ENCODE measurements at regions not wholly inside any gene's neighbourhood (a gene's known extent, or its start where the extent isn't known, plus 50 kb on each side); places are given as distances from the start of the nearest gene placed in this dataset.
"Not testable (repeated sequence)": the region's sequence is repeated elsewhere in the genome, so short reads cannot be mapped to it uniquely, and the experiment has no call there.

DNA sequence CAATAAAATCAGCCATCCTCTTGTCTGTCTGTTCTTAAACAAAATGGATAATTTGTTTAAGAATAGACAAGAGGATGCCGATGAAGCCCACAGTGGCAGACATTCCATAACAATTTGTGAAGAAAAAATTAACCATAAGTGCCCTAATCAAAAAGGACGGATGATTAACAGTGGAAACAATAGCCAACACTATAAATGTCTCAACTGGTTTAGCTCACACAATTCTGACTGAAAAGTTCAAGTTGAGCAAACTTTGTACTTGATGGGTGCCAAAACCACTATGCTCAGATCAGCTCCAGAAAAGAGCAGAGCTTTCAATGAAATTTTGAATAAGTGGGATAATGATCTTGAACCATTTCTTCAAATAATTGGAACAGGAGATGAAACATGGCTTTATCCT is 202.2 kb upstream of the OR4E1 start:
- CTCF ChIA-PET = no interaction called here
- no peak overlapping the region for H3K27ac Mint-ChIP-seq
- H3K4me1 Mint-ChIP-seq = peaks cover 21% of the 10 kb centered on the region
- no peaks in the 10 kb centered on the region for H3K9me3 Mint-ChIP-seq (ENCODE audit: low read depth)
- peaks cover under 1% of the 10 kb centered on the region for H3K36me3 Mint-ChIP-seq
- DNase-seq (no peak), ATAC-seq (no peak)
- peaks cover under 1% of the 10 kb centered on the region for H3K27me3 Mint-ChIP-seq
- no peak overlapping the region for H3K4me3 Mint-ChIP-seq

DNA sequence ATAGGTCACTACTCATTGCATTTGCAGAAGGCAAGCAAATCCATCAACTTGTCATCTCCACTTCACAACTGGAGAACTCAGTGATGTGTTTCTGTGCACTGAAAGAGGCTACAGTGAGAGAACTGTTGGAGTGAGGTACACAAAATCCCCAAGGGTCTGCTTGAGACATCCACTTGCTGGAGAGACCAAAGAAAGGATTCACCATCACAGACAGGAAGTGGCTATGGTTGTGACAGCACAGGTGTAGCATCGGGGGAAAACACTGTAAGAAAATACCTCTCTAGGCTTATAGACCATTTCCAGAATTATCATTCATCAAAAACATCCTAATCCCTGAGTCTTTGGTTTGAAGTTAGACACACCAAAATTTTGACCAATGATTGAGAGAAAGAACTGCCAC is 201.3 kb upstream of the OR4E1 start:
- DNase-seq (no peak), ATAC-seq (peak; percentile 49)
- peak overlapping the region; percentile 61 for H3K27ac Mint-ChIP-seq
- H3K36me3 Mint-ChIP-seq = no peaks in the 10 kb centered on the region
- no peaks in the 10 kb centered on the region for H3K9me3 Mint-ChIP-seq (ENCODE audit: low read depth)
- CTCF ChIA-PET = interaction anchor here (1.7 kb wide), 1 partner anchor 23 kb away, joined by 3 read pairs; no protein-coding TSS in a partner anchor
- H3K27me3 Mint-ChIP-seq = no peaks in the 10 kb centered on the region
- H3K4me3 Mint-ChIP-seq = no peak overlapping the region
- peaks cover 19% of the 10 kb centered on the region for H3K4me1 Mint-ChIP-seq

DNA sequence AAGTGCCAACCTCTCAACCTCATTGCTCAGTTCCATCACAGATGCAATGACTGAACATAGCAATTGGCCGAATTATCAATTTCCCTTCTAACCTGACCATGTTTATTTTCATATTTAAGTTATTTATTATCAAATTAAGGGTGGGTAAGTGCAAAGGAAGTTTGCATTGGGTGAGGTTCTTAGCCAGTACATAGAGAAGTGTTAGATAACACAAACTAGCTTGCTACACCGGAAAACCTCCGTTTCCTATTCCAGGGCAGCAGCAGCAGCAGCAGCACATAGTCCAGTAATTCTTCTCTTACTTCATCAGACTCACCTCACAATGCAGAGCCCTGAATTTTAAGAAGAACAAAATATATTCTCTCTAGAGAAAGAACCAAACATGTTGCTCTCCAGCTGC is 200.5 kb upstream of the OR4E1 start:
- H3K36me3 Mint-ChIP-seq = no peaks in the 10 kb centered on the region
- peak overlapping the region; percentile 26 for H3K4me3 Mint-ChIP-seq
- CTCF ChIA-PET = interaction anchor here (1.1 to 1.7 kb wide), 2 partner anchors 22 to 31 kb away, joined by 3 read pairs; no protein-coding TSS in a partner anchor
- no peaks in the 10 kb centered on the region for H3K27me3 Mint-ChIP-seq
- ATAC-seq (peak; percentile 69), DNase-seq (no peak)
- H3K27ac Mint-ChIP-seq = peak overlapping the region; percentile 61
- H3K4me1 Mint-ChIP-seq = peaks cover 19% of the 10 kb centered on the region
- no peaks in the 10 kb centered on the region for H3K9me3 Mint-ChIP-seq (ENCODE audit: low read depth)

DNA sequence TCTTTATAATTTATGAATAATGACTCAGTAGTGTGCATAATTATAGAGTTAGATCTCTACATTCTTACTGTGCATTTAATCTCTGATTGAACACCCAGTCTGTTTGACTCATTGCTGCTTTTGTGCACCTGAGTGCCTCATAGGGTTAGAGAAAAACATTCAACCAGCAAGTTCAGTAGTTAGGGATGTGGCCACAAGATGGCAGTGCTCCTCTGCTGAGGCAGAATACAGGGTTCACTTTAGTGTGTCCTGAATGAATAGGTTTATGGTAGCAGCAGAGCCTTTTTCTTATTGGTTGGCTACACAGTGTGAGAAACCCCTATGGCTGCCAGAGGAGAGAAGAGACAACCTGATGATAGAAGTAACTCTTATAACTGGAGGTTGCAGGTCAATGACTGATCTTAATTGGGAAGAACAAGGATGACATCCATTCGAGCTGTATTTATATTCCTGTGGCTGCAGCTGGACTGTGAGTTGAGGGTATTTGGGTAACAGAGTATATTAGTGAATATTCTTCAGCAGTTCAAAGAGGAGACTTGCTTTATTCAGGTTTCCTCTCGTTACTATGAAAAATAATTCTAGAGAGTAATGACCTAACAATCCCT is 194.9 kb upstream of the OR4E1 start:
- Mint-ChIP-seq H3K27me3 (no peaks in the 10 kb centered on the region), H3K27ac (peak overlapping the region; percentile 58), H3K4me3 (peak overlapping the region; percentile 63), H3K9me3 (ENCODE audit: low read depth) (no peaks in the 10 kb centered on the region), H3K36me3 (no peaks in the 10 kb centered on the region), H3K4me1 (peaks cover 17% of the 10 kb centered on the region)
- CTCF ChIA-PET = interaction anchor here (0.6 to 1.7 kb wide), 7 partner anchors 9 to 688 kb away, joined by 3 to 5 read pairs (median 4); no protein-coding TSS in a partner anchor
- ATAC-seq = peak; percentile 92
- peak; percentile 88 for DNase-seq

DNA sequence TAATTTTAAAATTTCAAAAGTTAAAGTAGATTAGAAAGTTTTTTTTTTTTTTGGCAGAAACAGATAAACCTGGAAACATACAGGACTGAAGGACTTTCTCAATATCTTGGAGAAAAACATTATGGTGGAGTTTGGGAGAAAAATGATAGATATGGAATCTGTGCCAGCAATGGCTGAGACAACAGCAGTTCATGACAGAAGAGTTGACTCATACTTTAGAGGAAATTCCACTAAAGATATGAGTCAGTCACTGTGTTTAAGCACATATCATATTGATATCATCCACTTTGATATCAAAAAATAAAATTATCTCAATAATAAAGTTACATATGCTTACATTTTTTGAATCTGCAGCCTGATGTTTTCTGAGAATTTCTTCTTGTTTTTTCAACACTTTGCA is 193.9 kb upstream of the OR4E1 start:
- CTCF ChIA-PET = no interaction called here
- DNase-seq (no peak), ATAC-seq (no peak)
- Mint-ChIP-seq H3K4me1 (peaks cover 17% of the 10 kb centered on the region), H3K9me3 (ENCODE audit: low read depth) (no peaks in the 10 kb centered on the region), H3K27ac (peak overlapping the region; percentile 52), H3K27me3 (no peaks in the 10 kb centered on the region), H3K36me3 (no peaks in the 10 kb centered on the region), H3K4me3 (no peak overlapping the region)

DNA sequence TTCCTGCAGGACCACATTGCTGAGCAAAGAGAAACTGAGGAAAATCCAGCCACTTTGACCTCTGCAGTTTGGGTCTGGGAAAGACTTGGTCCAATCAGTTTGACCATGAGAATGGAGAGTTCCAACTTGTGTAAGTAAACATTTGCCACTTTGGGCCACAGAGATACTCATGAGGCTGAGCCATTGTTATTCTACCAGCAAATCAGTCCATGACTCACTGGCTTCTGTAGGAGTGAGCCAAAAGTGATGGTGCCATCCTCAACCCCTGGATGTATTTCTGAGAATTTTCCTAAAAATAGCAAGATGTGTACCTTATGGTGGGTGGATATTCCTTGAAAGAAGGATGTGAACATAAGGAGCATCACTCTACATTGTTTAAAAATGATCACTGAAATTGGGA is 192.9 kb upstream of the OR4E1 start:
- no peak for DNase-seq
- Mint-ChIP-seq H3K4me3 (peak overlapping the region; percentile 28), H3K4me1 (peaks cover 17% of the 10 kb centered on the region), H3K36me3 (no peaks in the 10 kb centered on the region), H3K9me3 (ENCODE audit: low read depth) (no peaks in the 10 kb centered on the region), H3K27ac (peak overlapping the region; percentile 40), H3K27me3 (no peaks in the 10 kb centered on the region)
- ATAC-seq = no peak
- CTCF ChIA-PET = no interaction called here

DNA sequence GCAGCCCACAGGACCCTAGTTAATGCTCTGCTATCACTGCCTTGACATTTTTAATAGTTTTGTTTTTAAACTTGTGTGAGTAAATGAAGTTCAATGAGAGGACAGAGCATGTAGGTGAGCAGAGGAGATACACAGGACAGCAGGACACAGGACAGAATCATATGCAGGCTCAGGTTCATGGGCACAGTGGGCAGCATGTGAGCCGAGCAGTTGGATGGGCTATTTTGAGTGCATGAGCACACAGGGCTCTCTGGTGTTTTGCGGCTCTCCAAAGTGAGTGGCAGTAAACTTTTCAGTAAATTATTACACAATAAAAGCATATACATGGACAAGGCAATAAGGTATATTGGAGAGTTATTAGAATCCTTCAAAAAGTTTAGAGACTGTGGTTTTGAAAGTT is 189.7 kb upstream of the OR4E1 start:
- Mint-ChIP-seq H3K27me3 (peaks cover 7% of the 10 kb centered on the region), H3K9me3 (ENCODE audit: low read depth) (no peaks in the 10 kb centered on the region), H3K27ac (peak overlapping the region; percentile 76), H3K36me3 (peaks cover 2% of the 10 kb centered on the region), H3K4me3 (peak overlapping the region; percentile 64), H3K4me1 (peaks cover 17% of the 10 kb centered on the region)
- DNase-seq (no peak), ATAC-seq (no peak)
- CTCF ChIA-PET = interaction anchor here (3.3 kb wide), 1 partner anchor 707 kb away, joined by 11 read pairs; no protein-coding TSS in a partner anchor

DNA sequence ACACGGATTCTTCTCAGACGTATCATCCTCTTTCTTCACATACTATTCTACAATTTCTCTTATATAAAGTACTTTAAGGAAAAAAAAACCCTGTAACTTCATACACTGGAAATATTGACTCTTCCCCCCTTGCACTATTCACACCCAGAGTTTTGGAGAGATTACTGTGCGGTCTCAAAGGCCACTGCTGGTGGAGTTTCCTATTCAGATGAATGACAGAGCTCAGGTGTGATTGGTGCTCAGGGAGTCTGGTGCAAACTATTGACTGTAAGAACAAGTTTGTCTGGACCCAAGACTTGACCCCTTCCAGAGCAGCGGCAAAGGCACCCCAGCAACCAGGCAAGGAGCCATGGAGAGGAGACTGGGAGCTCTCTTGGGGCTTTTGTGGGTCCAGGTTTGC is 187.5 kb upstream of the OR4E1 start:
- Mint-ChIP-seq H3K36me3 (peaks cover 2% of the 10 kb centered on the region), H3K4me1 (peaks cover 5% of the 10 kb centered on the region), H3K27ac (peak overlapping the region; percentile 77), H3K9me3 (ENCODE audit: low read depth) (no peaks in the 10 kb centered on the region), H3K4me3 (peak overlapping the region; percentile 66), H3K27me3 (peaks cover 13% of the 10 kb centered on the region)
- CTCF ChIA-PET = interaction anchor here (0.9 to 3.3 kb wide), 7 partner anchors 9 to 709 kb away, joined by 3 to 11 read pairs (median 3); no protein-coding TSS in a partner anchor
- DNase-seq (no peak), ATAC-seq (peak; percentile 52)

DNA sequence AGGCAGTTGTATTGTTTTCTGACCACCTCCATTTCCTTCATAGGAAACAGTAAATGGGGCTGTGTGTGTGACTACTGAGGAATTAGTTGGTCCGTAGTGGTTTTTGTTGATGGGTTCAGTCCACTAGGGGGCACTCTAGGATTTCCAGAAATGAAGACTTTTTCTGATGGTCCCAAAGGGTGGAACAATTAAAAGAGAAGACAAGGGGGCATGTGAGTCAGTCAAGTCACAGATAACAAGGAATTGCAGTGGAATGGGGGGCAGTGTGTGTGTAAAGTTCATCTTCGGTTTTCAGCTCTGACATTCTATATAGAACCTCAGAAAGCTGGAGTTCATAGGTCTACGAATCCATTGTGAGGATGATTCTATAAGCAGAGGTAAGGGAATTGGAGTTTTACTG is 186.6 kb upstream of the OR4E1 start:
- Mint-ChIP-seq H3K27ac (no peak overlapping the region), H3K9me3 (ENCODE audit: low read depth) (no peaks in the 10 kb centered on the region), H3K36me3 (peaks cover 3% of the 10 kb centered on the region), H3K27me3 (peaks cover 13% of the 10 kb centered on the region), H3K4me1 (peaks cover 5% of the 10 kb centered on the region), H3K4me3 (peak overlapping the region; percentile 39)
- CTCF ChIA-PET = interaction anchor here (0.9 to 3.3 kb wide), 5 partner anchors 9 to 710 kb away, joined by 3 to 11 read pairs (median 3); no protein-coding TSS in a partner anchor
- DNase-seq = peak; percentile 55
- ATAC-seq = peak; percentile 52

DNA sequence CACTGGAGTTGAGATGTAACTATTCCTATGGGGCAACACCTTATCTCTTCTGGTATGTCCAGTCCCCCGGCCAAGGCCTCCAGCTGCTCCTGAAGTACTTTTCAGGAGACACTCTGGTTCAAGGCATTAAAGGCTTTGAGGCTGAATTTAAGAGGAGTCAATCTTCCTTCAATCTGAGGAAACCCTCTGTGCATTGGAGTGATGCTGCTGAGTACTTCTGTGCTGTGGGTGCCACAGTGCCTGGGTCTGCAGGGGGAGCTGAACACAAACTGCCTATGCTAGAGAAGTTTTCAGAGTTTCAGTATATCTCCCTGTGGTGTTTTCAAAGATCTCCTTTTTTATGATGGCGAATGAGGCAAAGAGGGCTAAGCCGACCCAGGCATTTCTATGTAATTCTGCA is 179.2 kb upstream of the OR4E1 start:
- CTCF ChIA-PET = interaction anchor here (0.7 to 1.8 kb wide), 7 partner anchors 9 to 717 kb away, joined by 3 to 8 read pairs (median 3); no protein-coding TSS in a partner anchor

DNA sequence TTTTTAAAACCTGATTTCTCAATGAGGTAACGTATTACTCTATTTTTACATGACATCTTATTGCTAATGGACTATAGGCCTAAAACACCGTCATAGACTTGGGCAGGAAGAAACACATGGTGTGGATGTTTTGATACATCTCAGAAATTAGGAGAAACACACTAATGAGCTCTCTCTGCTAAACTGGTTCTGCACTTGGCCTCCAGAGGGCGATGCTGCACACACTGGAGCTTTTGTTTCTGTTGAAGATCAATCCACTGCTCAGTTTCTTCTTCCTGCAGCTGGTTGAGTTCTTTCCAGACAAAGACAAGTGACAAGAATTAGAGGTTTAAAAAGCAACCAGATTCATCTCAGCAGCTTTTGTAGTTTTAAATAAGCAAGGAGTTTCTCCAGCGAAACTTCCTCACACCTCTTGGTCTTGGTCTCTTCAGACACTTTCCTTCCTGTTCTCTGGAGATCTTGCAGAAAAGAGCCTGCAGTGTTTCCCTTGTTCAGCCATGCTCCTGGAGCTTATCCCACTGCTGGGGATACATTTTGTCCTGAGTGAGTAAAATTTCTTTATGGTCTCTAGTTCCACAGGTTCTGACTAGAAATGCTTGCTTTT is 178.5 kb upstream of the OR4E1 start:
- Mint-ChIP-seq H3K4me1 (peaks cover 18% of the 10 kb centered on the region), H3K9me3 (ENCODE audit: low read depth) (no peaks in the 10 kb centered on the region), H3K27ac (peak overlapping the region; percentile 84), H3K27me3 (peaks cover 25% of the 10 kb centered on the region), H3K36me3 (peaks cover 16% of the 10 kb centered on the region), H3K4me3 (peak overlapping the region; percentile 72)
- CTCF ChIA-PET = interaction anchor here (0.6 to 1.8 kb wide), 16 partner anchors 9 to 1000 kb away, joined by 3 to 8 read pairs (median 3); no protein-coding TSS in a partner anchor
- peak; percentile 73 for ATAC-seq
- DNase-seq = peak; percentile 82

More for the DNA sequence above, 179.2 kb upstream of the OR4E1 start:
- peaks cover 25% of the 10 kb centered on the region for H3K27me3 Mint-ChIP-seq
- peak overlapping the region; percentile 84 for H3K27ac Mint-ChIP-seq
- peaks cover 18% of the 10 kb centered on the region for H3K4me1 Mint-ChIP-seq
- peak; percentile 23 for ATAC-seq
- no peak for DNase-seq
- H3K4me3 Mint-ChIP-seq = peak overlapping the region; percentile 72
- peaks cover 16% of the 10 kb centered on the region for H3K36me3 Mint-ChIP-seq
- H3K9me3 Mint-ChIP-seq (ENCODE audit: low read depth) = no peaks in the 10 kb centered on the region

DNA sequence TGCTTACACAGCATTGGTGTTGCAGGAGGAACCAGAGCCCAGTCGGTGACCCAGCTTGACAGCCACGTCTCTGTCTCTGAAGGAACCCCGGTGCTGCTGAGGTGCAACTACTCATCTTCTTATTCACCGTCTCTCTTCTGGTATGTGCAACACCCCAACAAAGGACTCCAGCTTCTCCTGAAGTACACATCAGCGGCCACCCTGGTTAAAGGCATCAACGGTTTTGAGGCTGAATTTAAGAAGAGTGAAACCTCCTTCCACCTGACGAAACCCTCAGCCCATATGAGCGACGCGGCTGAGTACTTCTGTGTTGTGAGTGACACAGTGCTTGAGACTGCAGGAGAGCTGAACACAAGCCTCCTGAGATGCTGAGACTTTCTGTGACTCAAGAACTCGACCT is 173.3 kb upstream of the OR4E1 start:
- H3K9me3 Mint-ChIP-seq (ENCODE audit: low read depth) = not testable (repeated sequence)
- ATAC-seq (peak; percentile 67), DNase-seq (peak; percentile 54)
- CTCF ChIA-PET = interaction anchor here (0.6 to 2.0 kb wide), 6 partner anchors 11 to 742 kb away, joined by 3 to 7 read pairs (median 4); partner anchors contain the start of gene DAD1
- Mint-ChIP-seq H3K4me1 (peaks cover 19% of the 10 kb centered on the region), H3K4me3 (peak overlapping the region; percentile 84), H3K27ac (peak overlapping the region; percentile 84), H3K36me3 (peaks cover 15% of the 10 kb centered on the region), H3K27me3 (peaks cover 35% of the 10 kb centered on the region)

DNA sequence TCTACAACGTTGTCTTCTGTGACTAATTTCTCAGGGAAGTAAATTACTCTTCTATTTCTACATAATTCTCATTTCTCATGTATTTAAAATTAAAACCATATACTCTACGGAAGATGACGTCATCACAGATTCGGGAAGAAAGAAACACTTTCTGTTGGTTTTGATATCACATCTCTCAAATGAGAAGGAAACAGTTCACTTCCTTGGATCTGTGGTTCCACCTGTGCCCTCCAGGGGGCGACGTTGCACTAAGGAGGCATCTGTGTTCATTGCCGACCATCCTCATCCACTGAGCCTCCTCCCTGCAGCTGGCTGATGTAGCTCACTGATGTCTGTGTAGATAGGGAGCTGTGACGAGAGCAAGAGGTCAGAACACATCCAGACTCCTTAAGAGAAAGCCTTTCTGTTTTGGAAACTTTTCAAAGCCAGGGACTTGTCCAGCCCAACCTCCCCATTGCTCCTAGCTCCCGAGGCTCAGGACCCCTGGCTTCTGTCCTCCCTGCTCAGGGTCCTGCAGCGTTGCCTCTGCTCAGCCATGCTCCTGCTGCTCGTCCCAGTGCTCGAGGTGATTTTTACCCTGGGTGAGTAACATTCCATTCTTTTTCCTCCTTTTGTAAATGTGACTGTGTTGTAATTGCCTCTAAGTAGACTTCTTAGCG is 172.7 kb upstream of the OR4E1 start:
- ATAC-seq (peak; percentile 82), DNase-seq (peak; percentile 79)
- Mint-ChIP-seq H3K4me3 (peak overlapping the region; percentile 84), H3K36me3 (peaks cover 15% of the 10 kb centered on the region), H3K4me1 (peaks cover 17% of the 10 kb centered on the region), H3K27ac (peak overlapping the region; percentile 84), H3K9me3 (ENCODE audit: low read depth) (no peaks in the 10 kb centered on the region), H3K27me3 (peaks cover 38% of the 10 kb centered on the region)
- CTCF ChIA-PET = interaction anchor here (0.6 to 2.0 kb wide), 6 partner anchors 11 to 743 kb away, joined by 3 to 7 read pairs (median 4); partner anchors contain the start of gene DAD1

Data from activated CD8-positive, alpha-beta memory T cell treated with anti-CD3 and anti-CD28 coated beads, Interleukin-2, amount 10 ng/mL, durations not matched to agents 7 days and 5 days (primary cell).